B cell (primary cell): ENCODE measurements at regions not wholly inside any gene's neighbourhood (a gene's known extent, or its start where the extent isn't known, plus 50 kb on each side); places are given as distances from the start of the nearest gene placed in this dataset.

Source experiments
- ATAC-seq: fragments of 200-7000 bp; cut with Tn5 transposase; one replicate; pipeline ENCODE4 v1.10.0; 2021; ENCODE audit warnings: low read depth, mild to moderate bottlenecking, moderate number of reproducible peaks, moderate library complexity
- CTCF ChIA-PET: fragments of 350-600 bp; sonication (Branson Sonifier 250); formaldehyde crosslinking; loops from one replicate; lab custom pipeline; 2021; ENCODE audit warnings: antibody characterized with exemption, inconsistent platforms; lab: Charles Lee
- POLR2A ChIA-PET: fragments of 350-600 bp; sonication (Branson Sonifier 250); formaldehyde crosslinking; loops from one replicate; lab custom pipeline; 2021; ENCODE audit warnings: antibody characterized with exemption; lab: Charles Lee
- DNase-seq: peaks from one replicate; pipeline ENCODE4 v3.0.0; 2013
- H2AFZ ChIP-seq: 2 replicates; pipeline ENCODE4 v1.6.1; 2012; ENCODE audit warnings: mild to moderate bottlenecking, low read depth, low read length; ENCODE audit not compliant: insufficient read depth, poor library complexity, severe bottlenecking
- H3K27ac ChIP-seq, 2 donors: 1 replicate in 1 of 2; 2 replicates in 1 of 2; pipeline ENCODE4 v1.5.1; 2012 to 2013; ENCODE audit warnings: low read length in 2 of 2, mild to moderate bottlenecking in 2 of 2, moderate library complexity in 1 of 2
- H3K27me3 ChIP-seq, 4 experiments: fragments of 200-600 bp in 1 of 4; sonication (generic) in 1 of 4; replicated peaks in 1 of 4; 1 replicate in 2 of 4; 2 replicates in 2 of 4; pipeline versions ENCODE4 v1.6.1 to v1.7.0; 2013 to 2016; ENCODE audit warnings: low read length in 3 of 4, mild to moderate bottlenecking in 2 of 4, mixed read lengths in 1 of 4, moderate library complexity in 1 of 4; ENCODE audit not compliant: insufficient read depth in 4 of 4, control insufficient read depth in 3 of 4; ENCODE audit errors: control extremely low read depth in 1 of 4
- H3K36me3 ChIP-seq, 2 experiments: replicated peaks in 1 of 2; 1 replicate in 1 of 2; 2 replicates in 1 of 2; pipeline versions ENCODE4 v1.6.1 to v1.7.1; 2013; ENCODE audit warnings: low read length in 1 of 2; ENCODE audit not compliant: insufficient read depth in 2 of 2, control insufficient read depth in 1 of 2; ENCODE audit errors: control extremely low read depth in 1 of 2, extremely low read depth in 1 of 2
- H3K4me1 ChIP-seq, 2 donors: fragments of 200-600 bp in 1 of 2; sonication (generic) in 1 of 2; 1 replicate in 1 of 2; 2 replicates in 1 of 2; pipeline versions ENCODE4 v1.5.1 to v1.6.1; 2013 to 2017; ENCODE audit warnings: low read length in 2 of 2; ENCODE audit not compliant: control insufficient read depth in 2 of 2, insufficient read depth in 2 of 2
- H3K4me2 ChIP-seq: replicated peaks from 2 replicates; pipeline ENCODE3; 2012; ENCODE audit warnings: mild to moderate bottlenecking, low read depth, low read length; ENCODE audit not compliant: poor library complexity, severe bottlenecking
- H3K4me3 ChIP-seq, 5 experiments: fragments of 200-600 bp in 1 of 5; sonication (generic) in 1 of 5; 1 replicate in 3 of 5; 2 replicates in 2 of 5; pipeline versions ENCODE4 v1.5.1 to v1.7.0; 2011 to 2016; ENCODE audit warnings: low read length in 4 of 5, mild to moderate bottlenecking in 4 of 5, low read depth in 2 of 5, control low read depth in 1 of 5, moderate library complexity in 1 of 5; ENCODE audit not compliant: insufficient read depth in 1 of 5; ENCODE audit errors: control extremely low read depth in 1 of 5, extremely low read depth in 1 of 5
- H3K79me2 ChIP-seq: fragments of 200-600 bp; sonication (generic); one replicate; pipeline ENCODE4 v1.6.0; 2016; ENCODE audit warnings: low read length; ENCODE audit not compliant: control insufficient read depth, insufficient read depth
- H3K9ac ChIP-seq: fragments of 200-600 bp; sonication (generic); 2 replicates; pipeline ENCODE4 v1.6.1; 2017; ENCODE audit warnings: mild to moderate bottlenecking, low read length, moderate library complexity
- H3K9me3 ChIP-seq, 3 donors: one replicate each; pipeline versions ENCODE4 v1.6.1 to v1.7.1; 2013; ENCODE audit warnings: low read length in 2 of 3; ENCODE audit not compliant: control insufficient read depth in 2 of 3, insufficient read depth in 1 of 3; ENCODE audit errors: control extremely low read depth in 1 of 3
- H4K20me1 ChIP-seq: 2 replicates; pipeline ENCODE4 v1.6.0; 2012; ENCODE audit warnings: mild to moderate bottlenecking, low read length; ENCODE audit not compliant: insufficient read depth, control insufficient read depth, poor library complexity, severe bottlenecking
- H3K27ac Mint-ChIP-seq: one replicate; pipeline ENCODE4 v1.8.0; 2021; ENCODE audit warnings: mixed read lengths
- H3K27me3 Mint-ChIP-seq: one replicate; pipeline ENCODE4 v1.8.0; 2021; ENCODE audit warnings: mixed read lengths
- H3K4me1 Mint-ChIP-seq: one replicate; pipeline ENCODE4 v1.8.0; 2021; ENCODE audit warnings: mixed read lengths
- H3K4me3 Mint-ChIP-seq: one replicate; pipeline ENCODE4 v1.8.0; 2021; ENCODE audit warnings: mixed read lengths
- H3K9me3 Mint-ChIP-seq: one replicate; pipeline ENCODE4 v1.8.0; 2022; ENCODE audit warnings: mixed read lengths; ENCODE audit not compliant: insufficient read depth
- CTCF ChIP-seq: fragments of 200-600 bp; IDR thresholded peaks from one replicate; pipeline ENCODE4 v1.8.0; 2022; ENCODE audit warnings: antibody characterized with exemption, mild to moderate bottlenecking
- EZH2 ChIP-seq: IDR thresholded peaks from 2 replicates; pipeline ENCODE4 v1.6.1; 2012; ENCODE audit warnings: borderline replicate concordance, low read depth, mild to moderate bottlenecking, moderate library complexity, low read length; ENCODE audit not compliant: insufficient read depth, poor library complexity, severe bottlenecking
- WGBS: methylation state at CpG from one replicate; pipeline ENCODE4 v1.1.5; 2013; ENCODE audit warnings: missing lambda C conversion rate; ENCODE audit not compliant: insufficient coverage; 5-methylcytosine and 5-hydroxymethylcytosine counted together
- intact Hi-C: fragments of 100-400 bp; cut with micrococcal nuclease; formaldehyde crosslinking; loops from one replicate; pipeline ENCODE4 v1.10.0; 2022

GRCh38 chr18:10147752-10148151 lies 233.9 kb downstream of the VAPA start:
- Histone ChIP-seq H4K20me1 (no peaks in the 10 kb centered on the region), H3K36me3 (no peaks in the 10 kb centered on the region), H3K4me3 (no peak overlapping the region), H3K9me3 (no peaks in the 10 kb centered on the region), H3K27me3 (no peaks in the 10 kb centered on the region), H3K4me2 (no peak overlapping the region), H3K9ac (no peak overlapping the region), H3K79me2 (no peaks in the 10 kb centered on the region), H2AFZ (no peak overlapping the region), H3K4me1 (no peaks in the 10 kb centered on the region), H3K27ac (no peak overlapping the region)
- ChIA-PET POLR2A (no interaction called here), CTCF (no interaction called here)
- Mint-ChIP-seq H3K27ac (no peak overlapping the region), H3K27me3 (peaks cover 3% of the 10 kb centered on the region), H3K9me3 (no peaks in the 10 kb centered on the region), H3K4me3 (no peak overlapping the region), H3K4me1 (no peaks in the 10 kb centered on the region)
- ATAC-seq, result no peak
- DNase-seq, result no peak
- 93% methylated on average over 6 of the region's 7 CpGs for WGBS
- no peak for TF ChIP-seq CTCF
- TF ChIP-seq EZH2, result no peak
- intact Hi-C loops, result no loop called here

DNA sequence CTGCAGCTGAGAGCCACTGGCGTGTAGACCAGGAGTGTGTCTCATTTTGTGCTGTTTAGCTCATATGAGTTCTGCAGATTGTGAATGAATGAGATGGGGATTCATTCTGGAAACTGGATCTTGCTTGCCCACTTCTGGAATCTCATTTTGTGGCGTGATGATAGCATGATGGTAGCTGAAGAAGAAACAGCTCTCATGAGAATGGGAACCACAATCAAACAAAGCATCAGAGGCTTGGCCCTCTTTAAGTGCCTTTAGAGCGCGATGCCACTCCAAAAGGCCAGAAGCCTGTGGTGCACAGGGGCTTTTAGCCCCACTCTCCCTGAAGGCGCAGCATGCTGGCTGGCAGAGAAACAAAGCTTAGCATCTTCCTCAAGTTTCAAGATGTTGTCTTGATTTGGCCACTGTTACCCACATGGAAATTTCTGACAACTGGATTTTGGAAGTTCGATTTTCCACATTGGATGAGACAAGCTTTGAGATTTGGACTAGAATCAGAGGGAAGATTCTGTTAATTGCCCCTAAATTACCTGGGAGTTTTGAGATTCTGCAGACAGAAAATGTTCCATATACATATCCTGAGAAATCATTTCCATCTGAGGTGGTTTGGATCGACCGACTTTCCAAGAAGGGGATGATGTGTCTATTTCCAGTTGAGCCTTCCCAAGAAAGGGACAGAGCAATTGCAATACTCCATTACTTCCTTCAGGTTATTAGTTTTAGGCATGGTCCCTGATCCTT lies 234.5 kb downstream of the VAPA start:
- no peaks in the 10 kb centered on the region for H4K20me1 ChIP-seq
- H3K9ac ChIP-seq, result no peak overlapping the region
- H2AFZ ChIP-seq, result no peak overlapping the region
- no peaks in the 10 kb centered on the region for H3K79me2 ChIP-seq
- DNase-seq (no peak), ATAC-seq (no peak)
- H3K9me3 ChIP-seq, result no peaks in the 10 kb centered on the region
- no peak overlapping the region for H3K27ac Mint-ChIP-seq
- H3K4me1 Mint-ChIP-seq, result no peaks in the 10 kb centered on the region
- no peak overlapping the region for H3K4me3 Mint-ChIP-seq
- intact Hi-C loops, result no loop called here
- H3K9me3 Mint-ChIP-seq, result no peaks in the 10 kb centered on the region
- no peaks in the 10 kb centered on the region for H3K27me3 Mint-ChIP-seq
- H3K4me2 ChIP-seq, result no peak overlapping the region
- no peaks in the 10 kb centered on the region for H3K4me1 ChIP-seq
- no peaks in the 10 kb centered on the region for H3K36me3 ChIP-seq
- WGBS, result 100% methylated on average over 3 of the region's 8 CpGs
- H3K27me3 ChIP-seq, result no peaks in the 10 kb centered on the region
- H3K27ac ChIP-seq, result no peak overlapping the region
- H3K4me3 ChIP-seq, result no peak overlapping the region
- TF ChIP-seq CTCF (no peak), EZH2 (no peak)
- ChIA-PET POLR2A (no interaction called here), CTCF (no interaction called here)
